ENCODE measurements at regions not wholly inside any gene's neighbourhood (a gene's known extent, or its start where the extent isn't known, plus 50 kb on each side); places are given as distances from the start of the nearest gene placed in this dataset.

DNA sequence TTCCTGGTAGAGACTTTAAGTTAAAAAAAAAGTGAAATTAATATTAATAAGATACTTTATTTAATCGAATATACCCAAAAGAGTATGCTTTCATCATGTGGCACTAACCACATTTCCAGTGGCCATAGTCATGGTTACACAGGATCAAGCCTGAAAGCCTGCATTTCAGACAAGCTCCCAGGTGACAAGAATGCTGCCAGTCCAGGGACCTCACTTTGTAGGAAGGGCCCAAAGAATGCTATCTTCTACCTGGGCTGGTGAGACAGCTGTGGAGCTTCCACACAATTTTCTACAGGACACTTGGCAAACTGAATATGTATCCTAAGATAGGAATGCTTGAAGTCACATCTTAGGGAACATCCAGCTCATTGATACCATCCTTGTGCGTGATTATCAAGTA lies 203.8 kb downstream of the AUH start:
- Histone ChIP-seq H3K9me3 (ENCODE audit: insufficient read depth, low read length, severe bottlenecking) (peaks cover 7% of the 10 kb centered on the region), H3K9ac (ENCODE audit: low read depth, low read length) (no peak overlapping the region), H3K4me1 (ENCODE audit: insufficient read depth, low read length) (peaks cover 14% of the 10 kb centered on the region), H3K27ac (ENCODE audit: low read length) (no peak overlapping the region), H3K27me3 (ENCODE audit: insufficient read depth, low read length, poor library complexity) (no peaks in the 10 kb centered on the region), H3K4me2 (ENCODE audit: insufficient read depth, low read length) (no peak overlapping the region), H4K20me1 (ENCODE audit: insufficient read depth, low read length) (no peaks in the 10 kb centered on the region), H3K36me3 (ENCODE audit: insufficient read depth, low read length) (no peaks in the 10 kb centered on the region), H3K79me2 (ENCODE audit: insufficient read depth, low read length) (no peaks in the 10 kb centered on the region), H2AFZ (ENCODE audit: low read depth, low read length) (no peak overlapping the region), H3K4me3 (ENCODE audit: low read depth in 1 of 2, low read length in 2 of 2) (no peak overlapping the region)
- DNase-seq (no peak), ATAC-seq (ENCODE audit: insufficient read depth, low read depth) (no peak)
- no peak for TF ChIP-seq EZH2 (IDR thresholded peaks at IDR 0.05; ENCODE audit: borderline replicate concordance, low read depth, low read length, severe bottlenecking)
- TF ChIP-seq, protein P1, sequence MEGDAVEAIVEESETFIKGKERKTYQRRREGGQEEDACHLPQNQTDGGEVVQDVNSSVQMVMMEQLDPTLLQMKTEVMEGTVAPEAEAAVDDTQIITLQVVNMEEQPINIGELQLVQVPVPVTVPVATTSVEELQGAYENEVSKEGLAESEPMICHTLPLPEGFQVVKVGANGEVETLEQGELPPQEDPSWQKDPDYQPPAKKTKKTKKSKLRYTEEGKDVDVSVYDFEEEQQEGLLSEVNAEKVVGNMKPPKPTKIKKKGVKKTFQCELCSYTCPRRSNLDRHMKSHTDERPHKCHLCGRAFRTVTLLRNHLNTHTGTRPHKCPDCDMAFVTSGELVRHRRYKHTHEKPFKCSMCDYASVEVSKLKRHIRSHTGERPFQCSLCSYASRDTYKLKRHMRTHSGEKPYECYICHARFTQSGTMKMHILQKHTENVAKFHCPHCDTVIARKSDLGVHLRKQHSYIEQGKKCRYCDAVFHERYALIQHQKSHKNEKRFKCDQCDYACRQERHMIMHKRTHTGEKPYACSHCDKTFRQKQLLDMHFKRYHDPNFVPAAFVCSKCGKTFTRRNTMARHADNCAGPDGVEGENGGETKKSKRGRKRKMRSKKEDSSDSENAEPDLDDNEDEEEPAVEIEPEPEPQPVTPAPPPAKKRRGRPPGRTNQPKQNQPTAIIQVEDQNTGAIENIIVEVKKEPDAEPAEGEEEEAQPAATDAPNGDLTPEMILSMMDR (IDR thresholded peaks at IDR 0.05; ENCODE audit: borderline replicate concordance, extremely low read depth, low read length, poor library complexity, severe bottlenecking): no peak

DNA sequence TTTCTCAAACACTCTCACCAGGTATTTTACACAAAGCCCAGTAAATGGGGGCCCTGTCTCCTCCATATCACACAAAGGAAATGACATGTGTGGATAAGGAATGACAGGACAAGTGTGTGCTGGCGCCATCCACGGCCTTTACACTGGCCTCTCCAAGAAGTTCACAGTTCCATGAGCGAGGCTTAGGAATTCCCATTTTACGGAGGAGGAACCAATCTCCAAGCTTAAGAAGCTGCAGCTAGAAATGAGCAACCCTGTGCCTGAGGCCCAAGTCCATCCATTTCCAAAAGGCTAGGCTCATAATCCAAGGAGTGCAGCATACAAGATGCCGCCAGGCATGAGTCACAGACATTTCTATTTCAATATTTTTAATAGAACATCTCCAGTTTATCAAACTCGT lies 203.4 kb downstream of the AUH start:
- H3K9me3 ChIP-seq (ENCODE audit: insufficient read depth, low read length, severe bottlenecking): peaks cover 3% of the 10 kb centered on the region
- H3K79me2 ChIP-seq (ENCODE audit: insufficient read depth, low read length): no peaks in the 10 kb centered on the region
- DNase-seq (no peak), ATAC-seq (ENCODE audit: insufficient read depth, low read depth) (no peak)
- H3K4me1 ChIP-seq (ENCODE audit: insufficient read depth, low read length): peaks cover 18% of the 10 kb centered on the region
- H4K20me1 ChIP-seq (ENCODE audit: insufficient read depth, low read length): no peaks in the 10 kb centered on the region
- no peaks in the 10 kb centered on the region for H3K36me3 ChIP-seq (ENCODE audit: insufficient read depth, low read length)
- H3K4me2 ChIP-seq (ENCODE audit: insufficient read depth, low read length): no peak overlapping the region
- H2AFZ ChIP-seq (ENCODE audit: low read depth, low read length): no peak overlapping the region
- H3K4me3 ChIP-seq (ENCODE audit: low read depth in 1 of 2, low read length in 2 of 2): no peak overlapping the region
- no peak overlapping the region for H3K27ac ChIP-seq (ENCODE audit: low read length)
- TF ChIP-seq, protein P1 (IDR thresholded peaks at IDR 0.05; ENCODE audit: borderline replicate concordance, extremely low read depth, low read length, poor library complexity, severe bottlenecking): no peak
- no peak for TF ChIP-seq EZH2 (IDR thresholded peaks at IDR 0.05; ENCODE audit: borderline replicate concordance, low read depth, low read length, severe bottlenecking)
- H3K9ac ChIP-seq (ENCODE audit: low read depth, low read length): no peak overlapping the region
- H3K27me3 ChIP-seq (ENCODE audit: insufficient read depth, low read length, poor library complexity): no peaks in the 10 kb centered on the region

DNA sequence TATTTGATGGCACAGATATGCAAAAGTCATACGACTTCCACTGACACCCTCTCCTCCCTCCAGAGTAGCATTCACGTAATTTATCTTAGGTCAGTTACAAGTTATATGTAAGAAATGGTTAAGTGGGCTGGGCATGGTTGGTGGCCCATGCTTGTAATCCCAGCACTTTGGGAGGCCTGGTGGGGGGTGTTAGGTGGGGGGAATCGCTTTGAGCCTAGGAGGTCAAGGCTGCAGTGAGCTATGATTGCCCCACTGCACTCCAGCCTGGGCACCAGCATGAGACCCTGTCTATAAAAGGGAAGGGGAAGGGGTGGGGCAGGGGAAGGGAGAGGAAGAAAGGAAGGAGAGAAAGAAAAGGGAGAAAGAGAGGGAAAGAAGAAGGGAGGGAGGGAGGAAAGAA lies 202.8 kb downstream of the AUH start:
- no peaks in the 10 kb centered on the region for H3K79me2 ChIP-seq (ENCODE audit: insufficient read depth, low read length)
- TF ChIP-seq, protein P1 (IDR thresholded peaks at IDR 0.05; ENCODE audit: borderline replicate concordance, extremely low read depth, low read length, poor library complexity, severe bottlenecking): no peak
- TF ChIP-seq EZH2 (IDR thresholded peaks at IDR 0.05; ENCODE audit: borderline replicate concordance, low read depth, low read length, severe bottlenecking): no peak
- no peak for DNase-seq
- peaks cover 23% of the 10 kb centered on the region for H3K4me1 ChIP-seq (ENCODE audit: insufficient read depth, low read length)
- no peak overlapping the region for H3K9ac ChIP-seq (ENCODE audit: low read depth, low read length)
- no peaks in the 10 kb centered on the region for H3K9me3 ChIP-seq (ENCODE audit: insufficient read depth, low read length, severe bottlenecking)
- H2AFZ ChIP-seq (ENCODE audit: low read depth, low read length): no peak overlapping the region
- ATAC-seq (ENCODE audit: insufficient read depth, low read depth): no peak
- no peak overlapping the region for H3K4me2 ChIP-seq (ENCODE audit: insufficient read depth, low read length)
- no peak overlapping the region for H3K27ac ChIP-seq (ENCODE audit: low read length)
- no peaks in the 10 kb centered on the region for H3K36me3 ChIP-seq (ENCODE audit: insufficient read depth, low read length)
- H3K4me3 ChIP-seq (ENCODE audit: low read depth in 1 of 2, low read length in 2 of 2): no peak overlapping the region
- no peaks in the 10 kb centered on the region for H3K27me3 ChIP-seq (ENCODE audit: insufficient read depth, low read length, poor library complexity)
- H4K20me1 ChIP-seq (ENCODE audit: insufficient read depth, low read length): no peaks in the 10 kb centered on the region

- peaks cover 23% of the 10 kb centered on the region for H3K4me1 ChIP-seq (ENCODE audit: insufficient read depth, low read length)
- H3K9me3 ChIP-seq (ENCODE audit: insufficient read depth, low read length, severe bottlenecking): no peaks in the 10 kb centered on the region
- no peak overlapping the region for H2AFZ ChIP-seq (ENCODE audit: low read depth, low read length)
- DNase-seq: no peak
- no peak overlapping the region for H3K4me2 ChIP-seq (ENCODE audit: insufficient read depth, low read length)
- TF ChIP-seq, protein P1 (IDR thresholded peaks at IDR 0.05; ENCODE audit: borderline replicate concordance, extremely low read depth, low read length, poor library complexity, severe bottlenecking): no peak
- TF ChIP-seq EZH2 (IDR thresholded peaks at IDR 0.05; ENCODE audit: borderline replicate concordance, low read depth, low read length, severe bottlenecking): no peak
- no peaks in the 10 kb centered on the region for H4K20me1 ChIP-seq (ENCODE audit: insufficient read depth, low read length)
- H3K4me3 ChIP-seq (ENCODE audit: low read depth in 1 of 2, low read length in 2 of 2): no peak overlapping the region
- H3K79me2 ChIP-seq (ENCODE audit: insufficient read depth, low read length): no peaks in the 10 kb centered on the region
- H3K9ac ChIP-seq (ENCODE audit: low read depth, low read length): no peak overlapping the region
- H3K36me3 ChIP-seq (ENCODE audit: insufficient read depth, low read length): no peaks in the 10 kb centered on the region
- H3K27me3 ChIP-seq (ENCODE audit: insufficient read depth, low read length, poor library complexity): no peaks in the 10 kb centered on the region
- no peak for ATAC-seq (ENCODE audit: insufficient read depth, low read depth)
- no peak overlapping the region for H3K27ac ChIP-seq (ENCODE audit: low read length)
These were observed 202.0 kb downstream of the AUH start for GRCh38 chr9:91159664-91160121.

Data from DND-41 (cell line).